HG03342 (cell line): ENCODE measurements at regions not wholly inside any gene's neighbourhood (a gene's known extent, or its start where the extent isn't known, plus 50 kb on each side); places are given as distances from the start of the nearest gene placed in this dataset.
"Not testable (repeated sequence)": the region's sequence is repeated elsewhere in the genome, so short reads cannot be mapped to it uniquely, and the experiment has no call there.

ENCODE experiments used
- ATAC-seq: cut with Tn5 transposase; IDR thresholded peaks from one replicate; pipeline ENCODE4 v1.9.1; 2021; ENCODE audit warnings: mild to moderate bottlenecking, moderate library complexity; ENCODE audit not compliant: unreplicated experiment

DNA sequence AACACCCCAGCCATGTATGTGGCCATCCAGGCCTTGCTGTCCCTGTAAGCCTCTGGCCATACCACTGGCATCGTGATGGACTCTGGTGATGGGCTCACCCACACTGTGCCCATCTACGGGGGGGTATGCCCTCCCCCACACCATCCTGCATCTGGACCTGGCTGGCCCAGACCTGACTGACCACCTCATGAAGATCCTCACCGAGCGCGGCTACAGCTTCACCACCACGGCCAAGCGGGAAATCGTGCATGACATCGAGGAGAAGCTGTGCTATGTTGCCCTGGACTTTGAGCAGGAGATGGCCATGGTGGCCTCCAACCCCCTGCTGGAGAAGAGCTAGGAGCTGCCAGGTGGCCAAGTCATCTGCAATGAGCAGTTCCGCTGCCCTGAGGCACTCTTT lies 80.4 kb upstream of the ZCCHC2 start:
- no peak for ATAC-seq

DNA sequence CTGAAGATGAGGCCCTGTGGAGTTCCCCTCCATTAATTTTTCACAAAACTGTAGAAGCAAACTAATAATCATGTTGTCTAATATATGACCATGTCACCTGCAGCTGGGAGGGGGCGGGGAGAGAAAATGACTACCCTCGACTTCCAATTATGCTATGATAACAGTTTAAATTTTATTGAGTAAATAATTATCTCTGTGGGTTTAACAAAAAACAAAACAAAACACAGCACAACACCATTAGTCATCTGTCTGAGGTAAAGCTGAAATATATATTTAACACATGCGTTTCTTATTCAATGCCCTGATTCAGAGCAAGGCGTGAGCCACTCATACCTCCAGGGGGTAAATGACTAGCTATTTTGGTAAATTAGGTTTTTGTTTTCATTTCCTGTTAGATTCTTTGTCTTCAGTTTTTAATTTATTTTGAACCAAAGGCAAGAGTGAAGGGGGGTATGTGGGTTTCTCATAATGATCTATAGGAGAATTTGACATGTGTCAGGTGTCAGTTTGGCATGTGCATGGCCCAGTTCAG lies 77.4 kb upstream of the ZCCHC2 start:
- ATAC-seq = peak; percentile 75

DNA sequence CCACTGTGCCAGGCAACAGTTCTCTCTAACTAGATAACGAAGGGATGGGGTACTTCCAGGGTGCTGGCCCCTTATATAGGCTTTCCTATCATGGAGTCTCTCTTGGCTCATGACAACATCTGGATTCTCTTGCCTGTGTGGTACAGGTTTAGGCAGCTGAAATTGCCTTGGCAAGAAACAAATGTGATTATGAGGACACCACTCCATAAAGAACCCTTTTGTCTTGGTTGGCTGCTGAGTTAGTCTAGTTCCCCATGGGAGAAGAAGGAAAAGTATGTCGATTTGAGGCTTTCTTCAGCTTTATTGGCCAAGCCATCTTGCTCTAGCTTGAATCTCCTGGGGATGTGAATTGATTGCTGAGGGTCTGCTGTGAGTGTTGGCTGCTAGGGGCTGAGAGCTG lies 76.3 kb upstream of the ZCCHC2 start:
- no peak for ATAC-seq

DNA sequence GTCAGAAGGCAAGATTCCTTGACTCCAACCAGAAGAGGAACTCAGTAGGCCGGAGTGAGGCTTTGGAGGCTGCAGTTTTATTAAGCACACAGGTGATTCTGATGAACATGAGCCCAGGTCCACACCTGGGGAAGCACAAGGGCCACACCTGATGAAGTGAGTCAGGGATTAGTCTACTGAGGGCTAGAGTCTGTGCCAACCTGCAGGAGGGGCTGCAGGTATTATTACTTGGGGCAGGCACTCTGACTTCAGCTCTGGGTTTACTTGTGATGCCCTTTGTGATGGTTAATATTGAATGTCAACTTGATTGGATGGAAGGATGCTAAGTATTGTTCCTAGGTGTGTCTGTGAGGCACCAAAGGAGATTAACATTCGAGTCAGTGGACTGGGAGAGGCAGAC lies 75.2 kb upstream of the ZCCHC2 start:
- ATAC-seq = no peak

GRCh38 chr18:62448426-62448825 lies 74.4 kb upstream of the ZCCHC2 start:
- ATAC-seq = no peak

- ATAC-seq = no peak
These were observed 73.2 kb upstream of the ZCCHC2 start for GRCh38 chr18:62449490-62450104.

DNA sequence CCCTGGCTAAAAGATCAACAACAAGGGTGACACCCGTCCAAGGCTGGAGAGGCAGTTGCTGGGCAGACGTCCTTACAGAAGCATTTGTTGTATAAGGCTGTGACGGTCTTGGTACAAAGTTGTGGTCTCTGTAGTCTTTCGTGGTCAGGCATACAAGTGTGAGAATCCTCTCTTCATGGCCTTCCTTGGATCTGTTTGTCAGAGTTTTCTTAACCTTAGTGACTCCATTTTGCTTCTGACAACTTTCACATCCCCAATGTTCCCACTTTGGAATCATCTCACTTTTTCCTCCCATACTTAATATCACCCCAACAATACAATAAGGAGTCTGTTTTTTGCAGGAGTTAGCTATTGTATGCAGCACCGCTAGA lies 72.7 kb upstream of the ZCCHC2 start:
- ATAC-seq = no peak

- no peak for ATAC-seq
These were observed 72.0 kb upstream of the ZCCHC2 start for GRCh38 chr18:62450546-62451410.

DNA sequence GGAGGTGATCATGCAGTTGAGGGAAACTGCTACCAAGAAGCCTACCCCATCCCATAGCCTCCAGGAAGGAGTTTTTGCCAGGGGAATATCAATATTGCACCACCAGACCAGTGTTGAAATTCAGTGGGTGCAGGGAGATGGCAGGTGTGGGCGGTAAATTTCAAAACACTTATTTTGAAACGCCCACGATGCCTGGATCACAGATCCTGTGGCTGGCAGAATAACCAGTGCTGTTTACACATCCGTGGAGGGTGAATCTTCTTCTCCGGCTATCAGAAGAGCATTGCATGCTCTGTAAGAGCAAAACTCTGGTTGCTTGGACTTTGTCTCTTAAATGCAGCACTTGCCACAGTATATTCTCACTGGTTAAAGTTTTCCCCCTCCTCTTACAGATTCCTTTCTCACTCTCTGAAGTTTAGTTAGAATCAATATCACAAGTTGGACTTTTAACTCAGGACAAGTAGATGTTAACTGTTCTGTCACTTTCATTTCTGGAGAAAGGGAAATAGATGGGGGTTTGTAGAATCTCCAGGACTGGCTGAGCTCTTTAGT lies 70.5 kb upstream of the ZCCHC2 start:
- no peak for ATAC-seq

DNA sequence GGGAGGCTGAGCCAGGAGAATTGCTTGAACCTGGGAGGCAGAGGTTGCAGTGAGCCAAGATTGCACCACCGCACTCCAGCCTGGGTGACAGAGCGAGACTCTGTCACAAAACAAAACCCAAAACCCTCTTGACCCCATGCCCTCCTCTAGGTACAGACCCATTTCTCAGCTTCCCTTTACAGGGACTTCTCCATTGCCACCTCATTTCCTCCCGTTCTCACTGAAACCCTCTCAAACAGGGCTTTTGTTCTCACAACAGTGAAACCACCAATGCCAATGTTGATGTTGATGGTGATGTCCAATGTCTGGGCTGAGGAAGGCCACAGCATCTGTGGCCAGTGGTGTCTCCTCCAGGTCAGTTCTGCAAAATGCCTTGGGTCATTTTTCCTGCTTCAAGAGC lies 69.0 kb upstream of the ZCCHC2 start:
- no peak for ATAC-seq

GRCh38 chr18:62454527-62454926 lies 68.3 kb upstream of the ZCCHC2 start:
- no peak for ATAC-seq

DNA sequence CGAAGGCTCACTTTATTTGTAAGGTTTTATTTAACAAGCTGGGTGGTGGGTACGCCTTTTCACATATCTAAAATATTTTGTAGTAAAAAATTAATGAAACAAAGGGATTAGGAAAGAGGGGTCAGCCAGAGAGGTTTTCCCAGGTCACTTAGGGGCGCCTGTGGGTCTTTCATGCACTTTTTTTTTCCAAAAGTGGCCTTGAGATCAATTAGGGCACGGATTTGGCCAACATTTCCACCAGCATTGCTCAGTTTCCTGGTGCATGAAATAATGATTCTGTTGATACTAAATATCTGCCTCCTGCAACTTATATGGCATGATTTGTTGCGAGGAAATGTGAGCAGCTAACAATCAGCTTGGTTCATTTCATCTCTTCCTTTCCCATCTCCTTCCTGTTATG lies 67.6 kb upstream of the ZCCHC2 start:
- ATAC-seq = no peak

DNA sequence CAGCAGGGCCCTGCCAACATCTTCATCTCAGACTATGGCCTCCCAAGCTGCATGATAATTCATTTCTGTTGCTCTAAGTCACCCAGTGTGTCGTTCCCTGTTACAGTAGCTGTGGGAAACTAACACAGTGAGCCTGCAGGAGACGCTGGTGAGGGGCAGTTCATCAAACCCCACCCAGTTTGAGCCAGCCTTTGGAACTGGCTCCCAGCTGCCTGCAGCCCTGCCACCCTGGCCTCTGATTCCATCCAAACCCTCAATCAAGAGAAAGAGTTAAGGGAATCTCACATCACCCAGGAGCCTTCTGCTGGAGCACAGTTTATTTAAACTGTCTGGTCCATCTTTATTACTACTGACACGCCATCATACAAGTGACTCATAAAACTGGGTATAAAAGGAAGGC lies 64.9 kb upstream of the ZCCHC2 start:
- no peak for ATAC-seq

GRCh38 chr18:62458346-62458745 lies 64.5 kb upstream of the ZCCHC2 start:
- no peak for ATAC-seq

DNA sequence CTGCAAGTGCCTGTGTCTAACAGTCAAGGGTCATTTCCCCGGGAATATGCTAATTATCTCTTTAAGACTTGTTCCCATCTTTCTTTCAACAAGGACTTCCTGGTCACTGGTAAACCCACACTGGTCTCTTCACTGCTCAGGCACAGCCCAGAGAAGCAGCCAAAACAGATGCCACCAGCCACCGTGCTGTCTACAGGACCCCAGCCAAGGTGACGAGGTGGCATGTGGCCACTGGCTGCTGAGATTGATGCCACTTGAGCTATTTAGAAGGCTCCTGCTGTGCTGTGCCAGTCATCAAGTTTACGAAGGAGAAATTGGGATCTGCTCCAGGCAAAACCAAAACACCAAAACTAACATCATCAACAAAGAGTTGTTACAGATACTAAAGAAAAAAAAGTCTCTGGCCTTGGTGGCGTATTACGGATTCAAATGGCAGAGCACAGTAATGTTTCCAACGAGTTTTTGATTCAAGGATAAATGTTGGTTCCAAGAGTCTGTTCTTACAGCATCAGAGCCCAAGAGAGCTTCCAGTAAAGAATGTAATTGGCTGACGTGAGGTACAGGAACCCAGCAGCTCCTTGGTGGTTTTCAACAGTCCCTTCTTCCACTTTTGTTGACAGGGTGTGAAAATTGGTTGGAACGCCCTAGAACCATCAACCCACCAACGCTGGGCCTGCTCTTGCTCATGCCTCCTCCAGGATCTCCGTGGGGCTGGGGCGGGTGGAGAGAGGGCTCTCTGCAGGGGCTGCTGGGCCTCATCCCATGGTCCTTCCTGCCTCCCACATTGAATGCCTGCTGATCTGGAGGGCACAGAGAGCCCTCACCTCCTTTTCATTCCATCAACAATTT lies 63.7 kb upstream of the ZCCHC2 start:
- ATAC-seq = no peak

DNA sequence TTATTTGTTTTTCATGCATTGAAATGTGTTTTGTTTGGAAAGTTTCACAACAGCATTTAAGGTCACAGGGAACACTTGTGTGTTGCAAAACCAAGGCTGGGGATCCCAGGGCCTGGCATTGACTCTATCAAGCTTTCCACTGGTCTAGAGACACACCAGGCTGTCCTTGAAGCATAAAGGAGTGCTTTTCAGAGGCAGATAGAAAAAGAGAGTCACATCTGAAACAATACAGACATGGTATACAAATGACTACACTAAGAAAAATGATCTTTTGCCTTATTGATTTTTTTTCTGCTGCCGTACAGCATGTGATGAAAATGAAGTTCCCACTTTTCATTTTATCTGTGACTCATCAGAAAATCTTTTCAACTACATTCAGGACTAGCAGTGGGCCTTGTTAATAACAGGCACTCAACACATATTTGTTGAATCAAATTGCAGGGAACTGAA lies 61.9 kb upstream of the ZCCHC2 start:
- no peak for ATAC-seq

DNA sequence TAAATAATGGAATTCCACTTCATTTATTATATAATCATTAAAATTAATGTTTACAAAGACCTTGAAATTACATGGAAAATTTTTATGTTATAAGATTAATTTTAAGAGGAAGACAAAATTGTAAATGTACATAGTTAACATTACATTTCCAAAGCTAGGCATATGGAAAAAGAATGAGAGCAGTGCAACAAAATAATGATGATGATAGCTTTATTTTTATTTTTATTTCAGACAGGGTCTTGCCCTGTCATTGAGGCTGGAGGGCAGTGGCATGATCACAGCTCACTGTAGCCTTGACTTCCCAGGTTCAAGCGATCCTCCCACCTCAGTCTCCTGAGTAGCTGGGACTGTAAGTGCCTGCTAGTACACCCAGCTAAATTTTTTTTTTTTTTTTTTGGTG lies 61.2 kb upstream of the ZCCHC2 start:
- ATAC-seq = no peak

- no peak for ATAC-seq
These were observed 58.6 kb upstream of the ZCCHC2 start for GRCh38 chr18:62464266-62464665.

DNA sequence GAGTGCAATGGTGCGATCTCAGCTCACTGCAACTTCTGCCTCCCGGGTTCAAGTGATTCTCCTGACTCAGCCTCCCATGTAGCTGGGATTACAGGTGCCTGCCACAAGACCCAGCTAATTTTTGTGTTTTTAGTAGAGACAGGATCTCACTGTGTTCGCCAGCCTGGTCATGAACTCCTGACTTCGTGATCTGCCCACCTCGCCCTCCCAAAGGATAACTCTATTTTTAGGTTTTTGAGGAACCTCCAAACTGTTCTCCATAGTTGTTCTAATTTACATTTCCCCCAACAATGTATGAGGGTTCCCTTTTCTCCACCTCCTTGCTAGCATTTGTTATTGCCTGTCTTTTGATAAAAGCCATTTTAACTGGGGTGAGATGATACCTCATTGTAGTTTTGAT lies 53.7 kb upstream of the ZCCHC2 start:
- not testable (repeated sequence) for ATAC-seq
